IPS-NIHi11 (cell line): ENCODE measurements at regions not wholly inside any gene's neighbourhood (a gene's known extent, or its start where the extent isn't known, plus 50 kb on each side); places are given as distances from the start of the nearest gene placed in this dataset.

Experiments used
- DNase-seq: peaks from one replicate; pipeline ENCODE4 v3.0.0; 2012; ENCODE audit warnings: mixed read lengths, low spot score

- no peak for DNase-seq
Observed at GRCh38 chr2:46850742-46851141, 64.9 kb downstream of the MCFD2 start.

- no peak for DNase-seq
Observed at GRCh38 chr2:46849721-46850556, 65.7 kb downstream of the MCFD2 start.

- DNase-seq, result no peak
Observed at GRCh38 chr2:46849046-46849715, 66.4 kb downstream of the MCFD2 start.

- DNase-seq, result no peak
Observed at GRCh38 chr2:46848447-46848846, 67.2 kb downstream of the MCFD2 start.

GRCh38 chr2:46847726-46848412, 67.7 kb downstream of the MCFD2 start:
- DNase-seq, result no peak

- peak; percentile 67 for DNase-seq
Observed at GRCh38 chr2:46847185-46847710, 68.4 kb downstream of the MCFD2 start.

- DNase-seq, result no peak
Observed at GRCh38 chr2:46846536-46846935, 69.1 kb downstream of the MCFD2 start.

- no peak for DNase-seq
Observed at GRCh38 chr2:46845542-46846486, 69.8 kb downstream of the MCFD2 start.

- no peak for DNase-seq
Observed at GRCh38 chr2:46844443-46844842, 71.2 kb downstream of the MCFD2 start.

GRCh38 chr2:46844034-46844433, 71.6 kb downstream of the MCFD2 start:
- DNase-seq, result no peak

- no peak for DNase-seq
Observed at GRCh38 chr2:46843316-46843715, 72.3 kb downstream of the MCFD2 start.

- DNase-seq, result no peak
Observed at GRCh38 chr2:46842876-46843275, 72.7 kb downstream of the MCFD2 start.

GRCh38 chr2:46841621-46842020, 74.0 kb downstream of the MCFD2 start:
- no peak for DNase-seq

GRCh38 chr2:46839045-46839444, 76.6 kb downstream of the MCFD2 start:
- no peak for DNase-seq

GRCh38 chr2:46837704-46838103, 77.9 kb downstream of the MCFD2 start:
- DNase-seq, result no peak

- no peak for DNase-seq
Observed at GRCh38 chr2:46837112-46837454, 78.5 kb downstream of the MCFD2 start.

GRCh38 chr2:46836295-46837111, 79.1 kb downstream of the MCFD2 start:
- DNase-seq, result no peak

- DNase-seq, result no peak
Observed at GRCh38 chr2:46835520-46835919, 80.1 kb downstream of the MCFD2 start.

- DNase-seq, result no peak
Observed at GRCh38 chr2:46832543-46832942, 83.1 kb downstream of the MCFD2 start.

- DNase-seq, result no peak
Observed at GRCh38 chr2:46831869-46832265, 83.7 kb downstream of the MCFD2 start.
